Nephron (organoid): ENCODE measurements at regions not wholly inside any gene's neighbourhood (a gene's known extent, or its start where the extent isn't known, plus 50 kb on each side); places are given as distances from the start of the nearest gene placed in this dataset.
"Not testable (repeated sequence)": the region's sequence is repeated elsewhere in the genome, so short reads cannot be mapped to it uniquely, and the experiment has no call there.

Experiments
- H3K27ac Mint-ChIP-seq, 3 experiments: 2 replicates each; pipeline ENCODE4 v1.8.0; 2020; ENCODE audit warnings: mixed read lengths in 3 of 3, mild to moderate bottlenecking in 2 of 3, moderate library complexity in 1 of 3
- H3K27me3 Mint-ChIP-seq: 2 replicates; pipeline ENCODE4 v1.8.0; 2021; ENCODE audit warnings: low read depth, mild to moderate bottlenecking, moderate library complexity, mixed read lengths
- H3K36me3 Mint-ChIP-seq: 2 replicates; pipeline ENCODE4 v1.8.0; 2020; ENCODE audit warnings: low read depth, mixed read lengths
- H3K4me1 Mint-ChIP-seq: 2 replicates; pipeline ENCODE4 v1.8.0; 2020; ENCODE audit warnings: mixed read lengths
- H3K4me3 Mint-ChIP-seq, 3 experiments: 2 replicates each; pipeline ENCODE4 v1.8.0; 2020; ENCODE audit warnings: mild to moderate bottlenecking in 3 of 3, mixed read lengths in 3 of 3, moderate library complexity in 2 of 3
- H3K9me3 Mint-ChIP-seq: 2 replicates; pipeline ENCODE4 v1.8.0; 2020; ENCODE audit warnings: mixed read lengths

DNA sequence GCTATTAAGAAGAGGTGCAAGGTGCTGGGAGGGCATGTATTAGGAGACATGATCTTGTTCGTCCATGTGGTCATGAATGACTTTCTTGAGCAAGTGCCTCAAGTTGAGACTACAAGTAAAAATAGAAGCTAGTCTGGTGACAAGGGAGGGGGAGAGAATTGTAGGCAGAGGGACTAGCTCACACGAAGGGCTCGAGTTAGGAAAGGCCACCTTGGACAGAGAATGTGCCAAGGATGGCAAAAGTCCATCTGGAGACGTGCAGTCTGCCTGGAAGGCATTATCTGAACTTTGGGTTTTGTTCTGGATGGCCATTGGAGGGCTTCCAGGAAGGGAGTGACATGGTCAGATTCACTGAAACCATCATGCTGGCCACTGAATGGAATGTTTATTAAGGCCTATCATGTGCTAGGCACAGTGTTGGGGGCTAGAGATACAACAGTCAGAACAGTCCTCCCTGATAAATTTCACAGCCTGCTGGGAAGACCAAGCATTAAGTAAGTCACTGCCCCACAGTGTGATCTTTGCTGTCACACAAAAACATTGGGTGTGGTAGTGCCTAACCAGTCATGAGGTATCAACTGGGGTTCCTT lies 251.3 kb upstream of the NBPF12 start:
- H3K36me3 Mint-ChIP-seq, H3K27ac Mint-ChIP-seq, H3K4me1 Mint-ChIP-seq, H3K9me3 Mint-ChIP-seq, H3K4me3 Mint-ChIP-seq, H3K27me3 Mint-ChIP-seq: not testable (repeated sequence)

DNA sequence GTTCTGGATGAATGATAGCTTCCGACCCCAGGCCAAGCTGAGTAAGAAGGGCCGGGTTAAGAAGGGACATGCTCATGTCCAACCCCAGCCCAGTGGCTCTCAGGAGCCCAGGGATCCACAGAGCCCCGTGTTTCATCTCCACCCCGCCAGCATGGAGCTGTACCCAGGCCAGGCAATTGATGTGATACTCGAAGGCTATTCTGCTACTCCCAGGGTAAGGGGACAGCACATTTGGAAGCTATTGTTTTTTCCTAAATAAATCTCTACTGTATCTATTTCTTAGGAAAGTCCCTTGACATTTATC lies 255.0 kb upstream of the NBPF12 start:
- H3K9me3 Mint-ChIP-seq, H3K27ac Mint-ChIP-seq, H3K4me1 Mint-ChIP-seq, H3K27me3 Mint-ChIP-seq, H3K4me3 Mint-ChIP-seq, H3K36me3 Mint-ChIP-seq: not testable (repeated sequence)

DNA sequence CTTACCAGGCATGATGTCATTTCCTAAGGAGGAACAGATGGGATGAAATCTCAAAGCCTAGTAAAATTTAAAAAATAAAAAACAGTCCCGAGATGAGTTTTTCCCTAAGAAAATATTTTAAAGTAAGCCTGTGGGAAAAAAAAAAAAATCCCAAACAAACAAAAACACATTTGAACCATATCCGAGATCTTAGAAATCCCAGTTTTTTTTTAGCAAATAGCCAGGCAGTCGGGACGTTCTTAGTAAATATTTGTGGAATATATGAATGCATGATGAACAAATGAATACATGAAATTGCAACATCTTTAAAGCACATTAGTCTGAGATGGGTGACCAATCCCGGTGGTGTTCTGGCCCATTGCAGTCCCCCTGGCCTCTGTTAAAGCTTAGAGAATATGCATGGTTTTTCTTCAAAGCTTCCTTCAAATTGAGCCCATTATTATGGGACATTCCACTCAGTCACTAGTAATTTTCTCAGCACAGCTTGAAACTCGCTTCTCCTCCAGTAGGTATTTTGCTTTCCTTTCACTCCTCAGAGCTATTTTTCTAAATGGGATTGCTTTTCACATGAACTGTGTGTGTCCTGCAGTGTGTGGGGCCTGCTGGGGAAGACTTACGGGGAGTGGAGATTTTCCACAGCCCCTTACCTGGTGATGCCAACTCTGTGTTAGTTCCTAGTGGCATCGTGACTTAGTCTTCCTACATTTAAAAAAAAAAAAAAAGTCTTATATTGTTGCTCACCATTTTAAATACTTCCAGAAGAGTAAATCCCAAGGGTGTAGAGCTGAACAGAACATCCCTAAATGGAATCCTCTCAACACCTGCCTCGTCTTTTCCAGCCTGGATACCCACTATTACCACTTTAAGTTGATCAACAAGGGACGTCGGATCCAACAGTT lies 255.6 kb upstream of the NBPF12 start:
- H3K4me3 Mint-ChIP-seq, H3K36me3 Mint-ChIP-seq, H3K4me1 Mint-ChIP-seq, H3K9me3 Mint-ChIP-seq, H3K27me3 Mint-ChIP-seq, H3K27ac Mint-ChIP-seq: not testable (repeated sequence)

DNA sequence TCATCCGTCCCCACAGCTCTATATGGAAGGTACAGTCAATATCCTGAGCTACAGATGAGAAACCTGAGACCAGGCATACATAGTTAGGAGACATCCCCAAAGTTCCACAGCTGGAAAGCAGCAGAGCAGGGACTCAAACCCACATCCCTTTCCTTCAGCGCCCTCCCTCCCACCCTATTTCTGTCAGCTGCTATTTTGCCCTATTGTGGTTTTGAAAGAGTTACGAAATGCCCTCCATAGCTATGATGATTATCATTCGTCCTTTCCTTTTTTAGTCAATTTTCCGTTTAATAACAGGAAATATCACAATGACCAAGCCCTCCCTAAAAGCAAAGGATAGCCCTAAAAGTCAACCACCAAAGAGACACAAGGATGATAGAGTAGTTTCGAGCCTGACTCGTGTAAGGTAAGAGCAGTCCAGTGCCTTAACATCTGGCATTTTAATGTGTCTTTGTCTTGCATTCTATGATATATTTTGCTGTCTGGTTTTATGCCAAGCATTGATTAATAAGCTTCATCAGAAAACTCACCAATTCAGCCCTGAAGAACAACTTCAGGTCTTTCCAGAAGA lies 264.3 kb upstream of the NBPF12 start:
- not testable (repeated sequence) for H3K36me3 Mint-ChIP-seq, H3K4me1 Mint-ChIP-seq, H3K27me3 Mint-ChIP-seq, H3K9me3 Mint-ChIP-seq, H3K4me3 Mint-ChIP-seq, H3K27ac Mint-ChIP-seq

DNA sequence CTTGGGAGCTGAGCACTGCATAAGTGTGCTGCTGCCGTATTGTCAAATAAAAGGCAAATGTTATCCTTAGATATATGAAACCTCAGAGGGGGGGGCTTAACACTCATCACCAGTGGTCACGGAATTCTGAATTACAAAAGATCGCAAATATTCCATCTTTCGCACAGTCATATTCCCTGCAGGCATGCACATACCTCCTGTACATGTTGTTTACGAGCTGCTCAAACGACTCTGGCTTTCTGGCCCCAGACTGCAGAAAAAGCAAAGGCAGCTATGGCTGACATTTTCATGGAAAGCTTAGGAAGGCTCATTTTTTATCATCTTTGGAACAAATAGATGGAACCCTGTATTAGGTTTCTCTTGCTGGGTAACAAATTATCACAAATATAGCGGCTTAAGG lies 265.5 kb upstream of the NBPF12 start:
- H3K4me3 Mint-ChIP-seq, H3K4me1 Mint-ChIP-seq, H3K9me3 Mint-ChIP-seq, H3K27me3 Mint-ChIP-seq, H3K27ac Mint-ChIP-seq, H3K36me3 Mint-ChIP-seq: not testable (repeated sequence)

DNA sequence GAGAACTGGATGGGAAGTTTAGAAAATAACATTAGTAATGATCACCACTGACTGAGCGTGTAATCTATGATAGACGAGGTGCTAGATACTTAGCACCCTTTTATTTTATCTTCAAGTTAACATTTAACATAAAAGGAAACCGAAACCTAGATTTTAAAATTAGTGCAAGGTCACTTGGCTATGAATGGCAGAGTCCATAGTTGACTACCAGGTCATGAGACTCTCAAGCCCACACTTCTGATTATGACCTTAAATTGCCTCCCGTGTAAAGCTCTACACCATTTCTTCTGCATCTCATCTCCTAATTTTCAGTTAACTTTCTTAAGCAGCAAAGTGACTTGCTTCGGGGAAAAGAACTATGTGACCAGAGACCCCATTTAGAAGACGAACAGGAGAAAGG lies 266.5 kb upstream of the NBPF12 start:
- H3K36me3 Mint-ChIP-seq, H3K4me3 Mint-ChIP-seq, H3K4me1 Mint-ChIP-seq, H3K27ac Mint-ChIP-seq, H3K27me3 Mint-ChIP-seq, H3K9me3 Mint-ChIP-seq: not testable (repeated sequence)

DNA sequence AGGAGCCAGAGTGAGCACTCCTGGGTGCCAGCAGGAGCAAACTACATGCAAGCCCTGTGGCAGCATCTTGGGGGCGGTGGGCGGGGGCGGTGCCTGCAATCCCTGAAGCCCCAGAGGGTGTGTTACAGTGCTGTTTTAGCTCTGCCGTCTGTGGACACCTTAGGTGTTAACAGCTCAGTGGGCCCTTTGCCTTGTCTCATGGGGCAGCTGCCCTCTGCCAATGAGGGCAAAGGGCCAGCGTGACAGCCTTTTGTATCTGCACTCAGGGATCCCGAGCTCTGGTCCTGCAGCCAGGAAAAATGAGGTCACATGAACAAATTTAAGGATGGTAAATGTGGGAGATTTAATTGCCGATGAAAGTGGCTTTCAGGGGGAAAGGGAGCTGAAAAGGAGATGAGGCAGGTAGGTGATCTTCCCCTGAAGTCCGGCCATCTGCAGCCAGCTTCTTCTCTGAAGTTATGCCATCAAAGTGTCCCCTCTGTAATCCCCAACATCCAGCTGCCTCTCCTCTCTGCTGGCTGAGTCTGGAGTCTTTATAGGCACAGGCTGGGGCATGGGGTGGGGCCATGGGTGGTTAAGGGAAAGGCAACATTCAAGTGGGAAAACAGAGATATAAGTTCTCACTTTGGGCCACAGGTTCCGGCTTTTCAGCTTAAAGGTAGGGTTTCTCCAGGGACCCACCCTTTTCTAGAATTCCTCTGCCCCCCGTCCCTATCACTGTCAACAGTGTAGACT lies 267.1 kb upstream of the NBPF12 start:
- not testable (repeated sequence) for H3K36me3 Mint-ChIP-seq, H3K27ac Mint-ChIP-seq, H3K4me3 Mint-ChIP-seq, H3K27me3 Mint-ChIP-seq, H3K4me1 Mint-ChIP-seq, H3K9me3 Mint-ChIP-seq

DNA sequence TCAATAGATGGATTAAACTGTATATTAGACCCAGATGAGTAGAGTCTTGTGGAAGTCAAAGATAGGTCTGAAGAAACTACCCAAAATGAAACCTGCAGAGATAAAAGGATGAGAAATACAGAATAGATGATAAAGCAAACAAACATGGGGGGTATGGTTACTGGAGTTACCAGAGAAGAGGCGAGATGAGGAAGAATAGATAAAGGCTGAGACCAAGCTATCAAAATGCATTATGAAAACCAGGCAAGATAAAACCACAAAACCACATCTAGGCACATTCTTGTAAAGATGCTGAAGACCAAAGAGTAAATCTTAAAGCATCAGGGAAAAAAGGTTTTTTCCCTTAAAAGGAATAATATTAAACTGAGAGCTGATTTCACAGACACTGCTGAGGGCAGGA lies 271.8 kb upstream of the NBPF12 start:
- not testable (repeated sequence) for H3K4me1 Mint-ChIP-seq, H3K4me3 Mint-ChIP-seq, H3K27me3 Mint-ChIP-seq, H3K9me3 Mint-ChIP-seq, H3K36me3 Mint-ChIP-seq, H3K27ac Mint-ChIP-seq

DNA sequence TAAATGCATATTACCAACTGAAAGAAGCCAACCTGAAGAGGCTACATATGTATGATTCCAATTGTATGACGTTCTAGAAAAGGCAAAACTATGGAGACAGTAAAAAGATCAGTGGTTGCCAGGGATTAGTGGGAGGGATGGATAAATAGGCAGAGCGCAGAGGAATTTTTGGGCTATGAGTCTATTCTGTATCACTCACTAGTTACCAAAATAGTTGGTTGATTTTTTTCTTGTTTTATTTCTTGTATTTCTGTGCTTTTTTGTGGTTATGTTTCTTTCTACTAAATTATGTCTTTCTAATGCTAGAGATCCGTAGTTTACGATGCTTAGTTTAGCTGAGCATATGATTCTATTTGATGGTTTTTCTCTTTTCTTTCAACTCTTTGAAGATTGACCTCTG lies 277.9 kb upstream of the NBPF12 start:
- not testable (repeated sequence) for H3K27me3 Mint-ChIP-seq

DNA sequence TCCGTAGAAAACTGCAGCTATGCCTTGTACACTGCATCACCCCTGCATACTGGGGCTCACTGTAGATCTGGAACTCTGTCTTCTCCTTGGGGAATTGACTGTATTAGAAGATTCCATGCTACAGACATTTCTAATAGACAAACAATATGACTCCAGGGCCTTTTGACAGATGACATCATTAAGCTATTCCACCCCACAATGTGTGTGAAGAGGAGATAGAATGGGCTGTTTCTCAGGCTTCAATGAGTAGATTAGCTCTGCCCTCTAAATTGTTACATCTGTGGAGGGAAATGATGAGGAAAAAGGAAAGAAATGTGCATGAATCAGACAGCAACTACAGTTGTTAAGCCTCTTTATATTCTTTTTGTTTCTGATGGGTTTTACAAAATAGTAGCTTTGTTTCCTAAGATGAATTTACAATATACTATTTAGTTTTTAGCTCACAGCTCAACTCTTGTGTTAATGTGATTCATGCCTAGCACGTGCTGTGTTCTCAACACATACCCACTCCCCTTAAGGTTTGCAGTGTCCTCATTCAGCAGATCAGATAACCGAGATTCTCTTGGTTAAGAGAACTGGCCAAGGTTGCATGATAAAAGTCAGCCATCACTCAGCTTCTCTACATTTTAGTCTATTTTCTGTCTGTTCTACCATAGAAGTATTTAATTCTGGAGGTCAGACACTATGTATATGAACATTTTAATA lies 281.6 kb upstream of the NBPF12 start:
- H3K27me3 Mint-ChIP-seq, H3K4me3 Mint-ChIP-seq, H3K27ac Mint-ChIP-seq, H3K9me3 Mint-ChIP-seq, H3K36me3 Mint-ChIP-seq, H3K4me1 Mint-ChIP-seq: not testable (repeated sequence)

More for the DNA sequence above, 277.9 kb upstream of the NBPF12 start:
- H3K4me1 Mint-ChIP-seq, H3K4me3 Mint-ChIP-seq, H3K9me3 Mint-ChIP-seq, H3K36me3 Mint-ChIP-seq, H3K27ac Mint-ChIP-seq: not testable (repeated sequence)

DNA sequence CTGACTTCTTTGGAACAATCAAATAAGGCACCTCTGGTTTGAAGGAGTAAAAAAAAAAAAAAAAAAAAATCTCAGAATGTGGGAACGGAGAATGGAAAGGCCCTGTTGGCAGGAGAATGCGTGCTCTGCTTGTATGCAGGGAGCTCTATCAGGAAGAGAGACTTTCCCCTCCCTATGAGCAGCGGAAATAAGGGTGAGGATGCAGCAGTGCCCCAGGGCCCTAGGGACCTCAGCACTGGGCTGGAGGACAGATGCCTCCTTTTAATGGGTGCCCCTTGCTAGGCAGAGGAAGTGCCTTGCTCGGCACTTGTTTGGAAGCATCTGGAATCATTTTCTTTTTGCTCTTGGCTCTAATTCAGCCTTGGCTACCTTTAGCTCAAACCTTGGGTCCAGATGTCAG lies 283.4 kb upstream of the NBPF12 start:
- not testable (repeated sequence) for H3K27ac Mint-ChIP-seq, H3K4me3 Mint-ChIP-seq, H3K4me1 Mint-ChIP-seq, H3K9me3 Mint-ChIP-seq, H3K36me3 Mint-ChIP-seq, H3K27me3 Mint-ChIP-seq

DNA sequence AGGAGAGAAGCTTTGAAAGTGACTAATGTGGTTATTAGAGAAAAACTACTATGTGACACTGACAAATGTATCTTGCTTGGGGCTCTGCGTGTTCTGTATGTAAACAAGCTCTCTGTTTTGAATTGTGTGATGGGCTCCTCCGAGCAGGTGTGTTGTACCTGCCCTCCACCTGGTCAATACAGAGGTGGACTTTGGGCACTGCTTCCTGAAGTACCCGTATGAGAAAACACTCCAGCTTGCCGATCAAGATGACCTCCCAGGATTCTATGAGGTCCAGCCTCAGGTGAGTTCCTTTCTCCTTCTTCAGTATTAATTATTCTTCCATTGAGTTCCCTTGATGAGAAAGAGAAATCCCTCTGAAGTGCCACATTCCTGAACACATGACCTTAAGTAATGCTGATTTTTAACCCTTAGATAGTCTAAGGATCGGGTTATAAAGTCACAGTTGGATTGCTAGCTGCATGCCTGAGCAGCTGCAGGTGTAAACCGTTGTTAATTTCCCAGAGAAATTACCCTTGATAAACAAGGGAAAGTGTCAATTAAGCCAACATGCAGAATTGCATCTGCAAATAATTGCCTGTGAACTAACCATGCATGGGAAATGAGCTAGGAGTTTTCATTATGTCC lies 292.0 kb upstream of the NBPF12 start:
- H3K4me3 Mint-ChIP-seq, H3K4me1 Mint-ChIP-seq, H3K27me3 Mint-ChIP-seq, H3K27ac Mint-ChIP-seq, H3K9me3 Mint-ChIP-seq, H3K36me3 Mint-ChIP-seq: not testable (repeated sequence)

DNA sequence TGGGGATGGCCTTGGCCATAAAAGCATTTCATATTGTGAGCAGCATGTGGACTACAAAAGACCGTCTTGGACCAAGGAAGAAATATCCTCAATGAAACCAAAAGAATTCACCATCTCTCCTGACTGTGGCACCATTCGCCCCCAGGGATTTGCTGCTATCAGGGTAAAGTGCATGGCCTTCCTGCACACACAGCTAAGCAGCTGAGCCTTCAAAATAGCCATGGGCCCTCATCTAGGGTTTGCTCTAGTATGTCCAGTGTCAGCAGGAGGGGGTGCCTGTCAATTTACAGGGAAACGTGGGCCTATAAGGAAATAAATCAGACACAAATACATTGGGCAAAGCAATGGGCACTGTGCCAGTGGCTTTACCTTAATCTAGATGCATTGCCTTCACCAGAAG lies 296.6 kb upstream of the NBPF12 start:
- not testable (repeated sequence) for H3K9me3 Mint-ChIP-seq

DNA sequence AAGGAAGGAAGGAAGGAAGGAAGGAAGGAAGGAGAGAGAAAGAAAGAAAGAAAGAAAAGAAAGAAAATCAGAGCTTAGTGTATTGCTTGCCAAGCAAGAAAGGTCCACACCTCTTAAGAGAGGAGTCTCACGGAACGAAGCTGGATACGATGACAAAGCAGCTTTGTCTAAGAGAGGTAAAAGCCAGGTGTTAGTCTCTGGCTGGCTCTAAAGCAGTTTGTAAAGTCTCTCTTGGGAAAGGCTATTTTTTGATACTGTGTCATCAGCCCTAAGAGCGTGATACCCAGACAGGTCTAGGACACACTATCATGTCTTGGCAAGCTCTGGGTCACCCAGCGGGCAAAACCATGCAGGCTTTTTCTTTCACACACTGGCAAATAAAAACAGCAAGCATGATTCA lies 297.5 kb upstream of the NBPF12 start:
- H3K4me3 Mint-ChIP-seq, H3K4me1 Mint-ChIP-seq, H3K27me3 Mint-ChIP-seq, H3K36me3 Mint-ChIP-seq, H3K9me3 Mint-ChIP-seq, H3K27ac Mint-ChIP-seq: not testable (repeated sequence)

More for the DNA sequence above, 296.6 kb upstream of the NBPF12 start:
- H3K27me3 Mint-ChIP-seq, H3K36me3 Mint-ChIP-seq, H3K4me3 Mint-ChIP-seq, H3K4me1 Mint-ChIP-seq, H3K27ac Mint-ChIP-seq: not testable (repeated sequence)
